ENCODE measurements at regions not wholly inside any gene's neighbourhood (a gene's known extent, or its start where the extent isn't known, plus 50 kb on each side); places are given as distances from the start of the nearest gene placed in this dataset.
"Not testable (repeated sequence)": the region's sequence is repeated elsewhere in the genome, so short reads cannot be mapped to it uniquely, and the experiment has no call there.

DNA sequence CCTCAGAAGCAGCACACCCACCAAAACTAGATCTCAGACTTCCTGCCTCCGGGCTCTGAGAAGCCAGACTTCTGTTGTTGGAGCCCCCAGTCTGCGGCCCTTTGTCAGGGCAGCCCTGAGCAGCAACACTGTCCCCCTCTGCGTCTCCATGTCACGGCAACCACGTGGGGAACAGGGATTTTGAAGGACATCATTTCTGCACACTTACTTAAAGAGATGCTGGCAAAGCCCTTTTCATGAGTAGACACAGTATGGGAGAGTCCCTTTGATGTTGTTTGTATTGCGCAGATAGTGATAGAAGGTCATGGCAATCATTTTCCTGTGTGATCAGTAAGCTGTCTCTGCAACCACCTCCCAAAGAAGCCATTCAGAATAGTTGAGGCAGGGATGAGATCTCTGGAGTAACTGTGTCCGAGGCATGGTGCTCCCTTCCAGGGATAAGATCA lies 69.1 kb upstream of the ID2 start:
- DNase-seq: no peak

DNA sequence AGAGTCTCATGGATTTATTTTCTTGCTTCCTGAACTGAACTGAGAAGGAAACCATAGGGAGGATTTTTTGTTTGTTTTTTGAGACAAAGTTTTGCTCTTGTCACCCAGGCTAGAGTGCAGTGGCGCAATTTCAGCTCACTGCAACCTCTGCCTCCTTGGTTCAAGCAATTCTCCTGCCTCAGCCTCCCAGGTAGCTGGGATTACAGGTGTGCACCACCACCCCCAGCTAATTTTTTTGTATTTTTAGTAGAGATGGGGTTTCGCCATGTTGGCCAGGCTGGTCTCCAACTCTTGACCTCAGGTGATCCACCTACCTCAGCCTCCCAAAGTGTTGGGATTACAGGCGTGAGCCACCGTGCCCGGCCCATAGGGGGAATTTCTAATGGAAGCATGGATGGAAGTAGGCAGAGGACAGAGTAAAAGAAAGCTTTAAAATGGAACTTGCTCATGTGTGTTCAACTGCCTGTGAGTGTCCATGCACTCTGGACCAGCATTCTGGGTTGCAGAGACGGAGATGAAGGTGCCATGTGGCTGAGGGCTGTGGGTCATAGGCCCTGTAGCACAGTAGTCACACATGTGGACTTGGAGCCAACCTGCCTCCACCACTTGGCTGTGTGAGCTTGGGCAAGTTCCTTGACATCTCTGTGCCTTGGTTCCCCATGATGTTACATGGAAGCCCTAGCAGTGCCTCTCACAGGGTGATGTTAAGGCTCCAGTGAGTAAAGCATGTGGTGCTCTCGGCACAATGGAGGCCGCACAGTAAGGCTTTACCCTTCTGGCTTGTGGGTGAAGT lies 68.5 kb upstream of the ID2 start:
- DNase-seq: not testable (repeated sequence)

DNA sequence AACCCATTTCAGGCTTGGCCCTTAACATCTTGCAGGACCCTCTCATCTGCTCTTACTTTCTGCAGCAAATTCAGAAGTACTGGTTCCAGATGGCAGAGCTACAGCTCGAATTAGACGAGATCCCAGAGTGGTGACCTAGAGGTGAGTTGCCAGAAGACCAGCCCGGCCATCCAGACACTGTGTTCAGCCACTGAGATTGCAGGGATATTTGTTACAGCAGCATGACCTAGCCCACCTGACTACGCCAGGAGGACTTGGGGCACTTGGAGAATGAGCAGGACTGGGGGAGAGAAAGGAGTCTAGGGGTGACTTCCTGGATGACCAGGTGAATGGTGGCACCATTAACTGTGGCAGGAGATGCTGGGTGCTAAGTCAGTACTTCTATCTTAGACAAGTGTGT lies 67.2 kb upstream of the ID2 start:
- no peak for DNase-seq

DNA sequence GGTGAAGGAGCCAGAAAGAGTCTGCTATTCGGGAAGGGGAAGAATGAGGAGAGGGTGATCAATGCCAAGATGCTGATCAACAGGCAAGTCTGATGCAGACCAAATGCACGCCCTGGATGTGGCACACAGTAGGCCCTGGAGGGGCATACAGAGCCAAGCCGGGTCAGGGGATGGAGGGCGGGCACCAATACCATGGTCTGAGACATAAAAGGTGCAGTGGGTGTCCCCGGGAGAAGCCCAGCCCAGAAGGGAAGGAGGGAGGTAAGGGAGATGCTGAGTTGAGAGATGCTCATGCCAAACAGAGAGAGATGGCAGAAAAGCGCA lies 66.6 kb upstream of the ID2 start:
- no peak for DNase-seq

DNA sequence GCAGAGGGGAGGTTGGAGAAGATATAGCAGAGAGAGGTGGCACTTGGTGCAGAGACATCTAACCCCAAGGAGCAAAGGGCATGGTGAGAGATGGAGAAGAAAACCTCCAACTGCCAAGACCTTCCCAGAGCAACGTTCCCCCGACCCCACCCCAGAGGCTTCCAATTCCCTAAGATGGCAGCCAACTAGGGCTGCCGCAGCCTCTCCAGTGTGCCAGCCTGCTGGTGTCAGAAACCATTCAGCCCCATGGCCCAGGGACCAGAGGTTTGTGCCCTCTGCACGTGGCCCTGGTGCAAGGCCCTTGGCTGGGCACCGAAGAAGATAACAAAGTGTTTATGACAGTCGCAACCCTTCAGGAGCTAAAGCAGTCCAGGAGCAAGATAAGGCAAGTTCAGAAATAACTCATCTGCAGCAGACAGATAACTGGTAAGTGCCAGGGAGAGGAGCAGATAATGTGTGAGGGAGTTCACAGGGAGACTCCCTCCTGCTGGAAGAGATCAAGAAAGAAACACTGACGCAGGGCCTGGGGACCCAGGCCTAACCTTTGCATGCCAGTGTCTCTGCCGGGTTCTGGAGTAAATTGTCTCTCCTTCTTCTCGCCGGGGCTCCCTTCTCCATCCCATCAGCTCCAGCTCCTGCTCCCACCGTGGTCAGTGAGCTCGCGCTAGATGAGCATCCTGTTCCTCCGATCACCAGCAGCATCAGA lies 66.1 kb upstream of the ID2 start:
- no peak for DNase-seq

DNA sequence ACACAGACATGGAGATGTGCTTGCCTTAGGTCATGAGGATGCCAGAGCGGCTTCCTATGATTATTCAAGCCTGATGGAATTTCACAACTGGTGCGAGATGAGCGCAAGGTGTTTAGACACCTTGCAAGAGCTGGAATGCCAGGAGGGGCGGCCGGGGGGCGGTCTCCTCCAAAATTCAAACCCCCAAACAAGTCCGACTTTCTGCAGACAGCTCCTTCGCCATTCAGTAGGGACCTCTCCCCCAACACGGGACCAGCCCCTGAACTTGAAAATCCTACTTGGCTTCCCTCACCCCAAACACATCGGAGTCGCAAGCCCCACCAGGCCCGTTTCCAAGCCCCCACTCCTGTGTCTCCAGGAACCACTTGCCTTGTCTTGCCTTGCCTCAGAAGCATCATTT lies 64.8 kb upstream of the ID2 start:
- DNase-seq: no peak

DNA sequence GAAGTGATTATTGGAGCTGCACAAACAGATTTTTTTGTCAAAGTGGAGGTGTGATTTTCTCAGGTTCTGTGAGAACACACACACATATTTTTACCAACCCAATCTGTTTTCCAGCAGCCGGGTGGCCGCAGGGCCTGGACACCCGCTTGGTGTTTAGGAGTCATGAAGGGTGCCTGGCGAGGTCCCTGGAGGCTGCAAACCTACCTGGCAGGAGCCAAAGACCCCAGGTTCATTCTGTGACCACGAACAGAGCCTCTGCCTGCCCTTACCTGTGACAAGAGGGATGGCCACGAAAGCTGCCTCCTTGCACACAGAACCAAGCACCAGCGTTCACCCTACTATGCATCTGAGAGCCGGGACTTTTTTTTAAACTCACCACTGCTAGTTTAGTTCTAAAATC lies 64.3 kb upstream of the ID2 start:
- DNase-seq: no peak

DNA sequence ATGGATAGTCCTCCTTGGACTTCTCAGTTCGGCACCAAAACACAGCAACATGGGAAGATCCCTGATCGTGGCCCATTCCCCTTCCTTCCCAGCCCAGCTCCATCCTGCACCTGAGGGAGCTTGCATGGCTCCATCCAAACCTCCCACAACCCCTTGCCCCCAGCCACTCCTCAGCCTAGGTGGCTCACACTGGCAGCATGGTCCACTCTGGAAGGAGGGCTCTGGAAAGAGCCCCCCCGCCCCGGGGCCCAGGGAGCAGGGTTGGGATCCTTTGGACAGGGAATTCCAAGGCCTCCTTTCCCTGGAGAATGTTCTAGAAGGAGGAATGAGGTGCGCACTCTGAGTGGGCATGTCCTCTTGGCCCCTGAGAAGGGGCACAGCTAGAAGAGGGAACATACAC lies 62.8 kb upstream of the ID2 start:
- DNase-seq: no peak

DNA sequence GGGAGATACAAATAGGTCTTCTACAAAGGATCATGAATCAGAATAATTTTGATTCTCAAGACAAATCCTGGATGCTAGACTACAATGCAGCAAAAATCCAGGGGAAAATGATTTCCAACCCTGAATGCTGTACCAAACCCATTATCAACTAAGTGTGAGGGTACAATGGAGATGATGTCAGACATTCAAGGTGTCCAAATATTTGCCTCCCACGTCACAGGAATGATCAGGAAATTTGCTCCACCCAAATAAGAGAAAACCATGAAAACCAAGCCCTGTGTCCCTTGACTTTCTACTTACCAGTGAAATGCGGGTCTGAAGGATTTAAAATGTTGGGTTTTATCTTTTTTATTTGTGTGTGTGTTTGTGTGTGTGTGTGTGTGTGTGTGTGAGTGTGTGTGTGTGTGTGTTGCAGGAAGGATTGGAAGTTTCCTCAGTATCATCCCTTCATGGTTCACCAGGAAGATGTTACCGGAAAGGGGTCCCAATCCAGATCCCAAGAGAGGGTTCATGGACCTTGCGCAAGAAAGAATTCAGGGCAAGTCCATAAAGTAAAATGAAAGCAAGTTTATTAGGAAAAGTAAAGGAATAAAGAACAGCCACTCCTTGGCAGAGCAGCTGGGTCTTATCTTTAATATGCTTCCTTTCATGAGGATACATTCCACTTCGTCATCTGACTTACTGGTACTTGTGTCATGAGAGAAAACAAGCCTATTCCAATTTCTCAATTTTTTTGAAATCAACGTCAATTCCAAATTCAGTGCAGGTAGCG lies 61.1 kb upstream of the ID2 start:
- no peak for DNase-seq

DNA sequence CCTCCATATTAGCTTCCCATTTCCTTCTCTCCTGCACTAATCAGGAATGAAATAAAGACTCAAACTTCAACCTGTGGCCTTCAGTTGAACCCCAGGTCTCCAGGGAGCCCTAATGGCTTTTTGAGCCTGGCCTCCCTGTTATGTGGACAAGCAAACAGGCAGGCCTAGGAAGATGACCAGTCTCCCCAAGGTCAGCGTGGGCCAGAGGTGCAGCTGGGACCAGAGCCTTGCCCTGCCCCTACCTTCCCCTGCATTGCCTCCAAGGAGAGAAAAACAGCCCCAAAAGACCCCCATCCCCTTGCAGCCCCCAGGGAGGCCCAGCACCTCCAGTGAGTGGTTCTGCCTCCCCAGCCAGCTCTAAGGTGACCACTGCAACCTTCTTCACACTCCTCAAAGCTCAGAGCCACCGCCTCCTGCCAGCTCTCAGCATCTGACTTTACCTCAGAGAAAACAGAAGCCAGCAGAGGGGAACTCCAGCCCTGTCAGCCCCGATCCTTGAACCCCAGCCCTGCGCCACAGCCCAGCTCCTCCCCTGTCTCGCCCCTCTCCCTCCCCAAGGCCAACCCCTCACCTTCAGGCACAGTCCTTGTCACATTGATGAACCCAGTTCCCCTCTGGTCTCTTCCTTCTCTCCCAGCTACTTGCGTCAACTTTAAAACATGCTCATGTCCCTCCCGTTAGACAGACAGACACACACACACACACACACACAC lies 59.5 kb upstream of the ID2 start:
- no peak for DNase-seq

DNA sequence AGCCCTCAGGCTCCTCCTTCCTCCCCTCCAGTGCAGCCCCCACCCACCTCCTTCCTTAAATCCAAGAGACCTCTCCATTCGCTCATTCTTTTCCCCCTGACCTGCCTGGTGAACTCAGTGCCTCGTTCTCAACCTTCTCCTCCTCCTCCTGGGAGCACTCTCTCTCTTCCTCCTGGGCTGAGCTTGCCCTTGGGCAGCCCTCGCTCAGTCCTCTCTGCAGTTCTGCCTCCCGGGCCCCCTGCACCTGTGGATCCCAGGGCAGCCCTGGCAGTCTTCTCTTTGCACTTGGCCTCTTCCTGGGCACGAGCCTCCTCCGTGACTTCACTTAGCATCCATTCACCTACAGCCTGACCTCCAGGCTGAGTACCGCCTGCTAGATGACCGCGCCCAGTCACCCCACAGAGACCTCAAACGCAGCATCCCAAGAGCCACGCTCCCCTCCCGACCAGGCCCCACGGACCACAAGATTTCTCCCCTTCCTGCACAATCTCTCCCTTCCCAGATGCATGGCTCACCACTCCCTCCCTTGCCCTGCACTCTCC lies 58.9 kb upstream of the ID2 start:
- DNase-seq: no peak

DNA sequence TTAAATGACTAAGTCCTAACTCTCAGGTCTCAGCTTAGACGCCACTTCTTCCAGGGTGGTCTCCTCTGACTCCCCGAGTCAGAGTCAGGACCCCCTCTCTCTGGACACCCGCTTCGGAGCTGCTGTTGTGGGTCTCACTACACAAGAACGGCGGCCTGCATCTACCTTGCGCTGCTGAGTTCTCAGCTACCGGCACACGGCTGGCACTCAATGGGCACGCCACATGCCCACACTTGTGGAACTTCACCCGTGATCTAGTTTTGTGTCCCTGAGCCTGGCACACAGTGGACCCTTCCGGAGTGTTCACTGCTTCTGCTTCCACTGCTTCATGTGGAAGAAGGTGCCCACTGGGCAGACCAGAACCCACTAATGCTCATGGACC lies 58.3 kb upstream of the ID2 start:
- DNase-seq: no peak

DNA sequence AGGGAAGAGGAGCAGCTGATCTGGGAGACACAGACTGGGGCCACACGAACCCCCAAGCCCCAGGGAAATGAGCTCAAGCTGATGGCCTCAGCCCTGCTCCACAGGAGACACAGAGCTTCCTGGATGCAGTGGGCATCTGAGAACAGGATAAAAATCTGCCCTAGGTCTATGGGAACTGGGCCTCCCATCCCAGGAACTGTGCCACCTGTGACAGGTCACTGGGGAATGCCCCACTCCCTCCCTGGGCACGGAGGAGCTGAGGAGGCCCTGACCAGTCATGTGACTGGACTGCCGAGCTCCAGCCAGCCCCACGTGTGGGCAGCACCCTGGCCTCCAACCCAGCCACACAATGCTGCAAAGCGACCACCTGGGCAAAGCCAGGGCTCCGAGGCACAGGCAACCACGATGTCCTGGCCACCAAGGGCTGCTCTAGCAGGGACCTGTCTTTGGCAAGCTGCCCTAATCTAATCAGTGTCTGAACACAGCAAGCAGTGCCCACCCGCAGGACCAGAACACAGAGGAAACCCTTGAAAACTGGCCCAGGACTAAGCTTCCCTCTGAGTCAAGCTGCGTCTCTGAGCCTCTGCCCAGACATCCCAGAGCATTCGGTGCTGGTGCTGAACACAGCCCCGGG lies 57.8 kb upstream of the ID2 start:
- DNase-seq: no peak

DNA sequence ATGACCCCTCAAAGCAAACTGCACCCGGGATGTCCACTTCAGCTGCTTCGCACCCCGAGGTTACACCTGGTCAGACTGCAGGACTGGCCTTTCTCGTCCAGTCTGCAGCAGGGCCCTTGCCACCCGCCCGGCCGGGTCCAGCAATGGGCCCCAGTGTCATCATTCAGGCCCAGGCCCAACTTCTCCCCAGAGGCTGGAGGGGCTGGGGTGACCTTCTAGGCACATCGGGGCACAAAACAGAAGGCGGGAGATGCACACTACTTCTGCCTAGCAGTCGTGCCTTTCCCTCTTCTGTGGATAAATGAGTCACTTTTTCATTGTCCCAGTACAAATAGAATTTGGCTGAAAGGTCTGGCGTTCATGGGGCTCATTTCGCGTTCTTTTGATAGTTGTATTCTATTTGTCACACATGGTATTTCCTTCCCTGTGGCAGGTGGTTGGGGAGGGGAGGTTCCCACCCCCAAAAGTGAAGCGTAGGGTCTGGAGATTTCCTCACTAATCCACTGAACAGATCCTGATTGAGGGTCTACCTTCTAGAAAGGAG lies 56.9 kb upstream of the ID2 start:
- no peak for DNase-seq

DNA sequence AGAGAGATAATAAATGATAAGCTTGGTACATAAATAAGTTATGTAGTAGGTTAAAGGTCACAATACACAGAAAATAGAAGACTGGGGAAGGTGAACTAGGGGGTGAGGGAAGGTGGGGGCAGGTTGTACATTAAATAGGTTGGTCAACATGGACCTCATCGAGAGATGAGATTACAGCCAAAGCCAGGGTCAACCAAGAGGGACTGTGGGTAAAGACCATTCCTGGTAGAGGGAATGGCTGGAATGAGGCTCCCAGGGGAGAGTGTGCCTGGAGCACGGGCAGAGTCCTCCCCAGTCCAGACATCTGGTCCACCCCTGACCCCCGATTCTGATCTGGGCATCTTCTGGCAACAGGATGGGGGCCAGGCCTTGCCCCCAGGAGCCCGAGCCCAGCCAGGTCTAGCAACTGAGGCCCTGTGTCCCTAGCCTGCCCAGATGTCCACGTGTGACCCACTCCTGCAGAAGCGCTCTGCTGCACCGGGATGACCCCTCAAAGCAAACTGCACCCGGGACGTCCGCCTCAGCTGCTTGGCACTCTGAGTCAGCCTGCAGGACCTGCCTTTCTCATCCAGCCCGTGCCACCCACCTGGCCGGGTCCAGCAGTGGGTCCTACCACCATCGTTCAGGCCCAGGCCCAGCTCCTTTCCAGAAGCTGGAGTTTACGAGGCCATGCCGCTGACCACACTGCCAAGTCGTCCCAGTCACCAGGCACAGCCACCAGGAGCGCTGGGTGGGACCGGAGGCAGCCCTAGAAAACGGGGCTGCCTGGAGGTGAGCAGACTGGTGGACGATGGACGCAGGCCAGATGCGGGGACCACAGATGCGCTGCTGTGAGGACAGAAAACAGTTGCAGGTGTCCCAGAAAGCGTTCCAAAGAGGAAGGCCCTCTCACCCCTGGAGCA lies 56.2 kb upstream of the ID2 start:
- no peak for DNase-seq

DNA sequence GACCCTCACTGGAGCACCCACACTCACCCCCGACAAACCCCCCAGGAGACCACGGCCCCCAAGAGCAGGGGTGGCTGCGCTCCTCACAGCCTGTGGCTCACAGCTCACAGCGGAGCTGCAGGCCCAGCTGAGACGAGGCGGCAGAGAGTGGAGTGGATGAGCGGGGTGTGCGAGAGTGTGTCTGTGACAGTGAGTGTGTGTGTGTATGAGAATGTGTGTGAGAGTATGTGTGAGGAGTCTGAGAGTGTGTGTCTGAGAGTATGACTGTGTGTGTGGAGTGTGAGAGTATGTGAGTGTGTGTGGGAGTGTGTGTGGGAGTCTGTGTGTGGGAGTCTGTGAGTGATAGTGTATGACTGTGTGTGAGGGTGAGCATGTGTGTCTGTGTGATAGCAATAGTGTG lies 55.3 kb upstream of the ID2 start:
- no peak for DNase-seq

DNA sequence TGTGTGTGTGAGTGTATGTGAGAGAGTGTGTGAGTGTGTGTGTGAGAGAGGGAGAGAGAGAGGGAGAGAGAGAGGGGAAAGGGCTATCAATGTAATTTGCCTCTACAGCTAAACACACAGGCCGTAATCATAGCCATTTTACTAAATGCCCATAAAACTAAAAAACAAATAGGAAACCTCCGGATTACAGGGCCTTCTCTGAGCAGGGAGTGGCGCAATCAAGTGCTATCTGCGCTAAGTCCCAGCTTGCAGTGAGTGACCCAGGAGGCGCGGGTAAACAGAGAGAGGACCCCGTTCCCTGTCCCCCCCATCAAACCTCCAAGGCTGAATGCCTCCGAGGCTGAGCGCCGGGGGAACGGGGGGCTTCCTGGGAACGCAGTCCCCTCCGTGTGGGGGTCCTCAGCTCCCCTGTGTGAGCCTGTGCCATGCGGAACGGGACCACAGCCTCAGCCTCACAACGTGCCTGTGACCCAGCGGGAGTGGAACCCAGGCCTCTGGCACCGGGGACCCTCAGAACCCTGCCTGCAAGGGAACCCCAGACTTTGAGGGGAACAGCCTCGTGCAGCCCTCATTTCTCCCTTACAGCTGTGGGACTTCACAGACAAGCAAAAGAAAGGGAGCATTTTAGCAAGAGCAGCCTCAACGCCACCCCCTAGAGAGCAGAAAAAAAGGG lies 54.7 kb upstream of the ID2 start:
- no peak for DNase-seq

DNA sequence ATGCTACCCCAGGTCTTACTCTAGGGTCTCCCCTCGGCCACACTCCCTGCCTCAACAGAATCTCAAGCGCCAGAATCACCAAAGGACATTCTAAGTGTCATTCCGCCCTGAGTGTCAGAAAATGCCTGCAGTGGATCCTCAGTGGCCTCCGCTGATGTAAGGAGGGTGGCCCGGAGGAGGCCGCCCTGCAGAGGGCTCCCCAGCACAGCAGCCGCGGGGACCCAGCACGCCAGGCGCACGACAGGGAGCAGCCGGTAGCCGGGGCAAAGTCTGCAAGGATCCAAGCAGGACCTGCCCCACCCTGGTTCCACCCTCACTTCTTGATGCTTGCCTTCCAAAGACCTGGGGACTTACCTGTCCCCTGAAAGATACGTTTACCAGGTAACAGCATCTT lies 54.2 kb upstream of the ID2 start:
- DNase-seq: no peak

DNA sequence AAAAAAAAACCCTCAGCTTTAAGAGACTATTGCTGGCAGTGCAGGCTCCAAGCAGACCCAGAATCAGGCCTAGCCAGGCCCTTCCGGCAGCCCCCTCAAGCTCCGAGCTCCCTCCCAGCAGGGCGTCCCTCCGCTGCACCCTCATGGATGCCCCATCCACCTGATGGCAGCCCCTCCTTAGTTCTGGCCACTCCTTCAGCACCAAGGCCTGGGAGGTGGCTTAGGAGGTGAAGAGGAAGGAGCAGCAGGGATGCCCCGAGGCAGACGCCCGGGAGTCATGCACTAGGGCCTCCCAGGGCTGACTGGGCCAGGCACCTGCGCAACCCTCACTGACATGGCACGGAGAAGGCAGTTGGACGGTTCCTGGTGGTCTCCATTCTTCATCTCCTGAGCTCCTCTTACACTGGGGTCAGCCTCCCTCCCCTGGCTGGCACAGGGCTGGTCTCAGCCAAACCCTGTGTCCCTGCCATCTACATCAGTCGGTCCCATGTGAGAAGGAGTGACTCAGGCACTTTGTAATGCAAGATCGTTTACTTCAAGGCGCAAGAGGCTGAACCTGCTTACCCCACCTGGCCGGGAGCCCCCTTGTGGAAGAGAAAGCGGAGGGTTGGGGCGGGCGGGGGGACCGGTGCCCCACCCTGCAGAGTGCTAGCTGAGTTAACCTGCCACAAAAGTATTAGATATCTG lies 53.5 kb upstream of the ID2 start:
- DNase-seq: no peak

DNA sequence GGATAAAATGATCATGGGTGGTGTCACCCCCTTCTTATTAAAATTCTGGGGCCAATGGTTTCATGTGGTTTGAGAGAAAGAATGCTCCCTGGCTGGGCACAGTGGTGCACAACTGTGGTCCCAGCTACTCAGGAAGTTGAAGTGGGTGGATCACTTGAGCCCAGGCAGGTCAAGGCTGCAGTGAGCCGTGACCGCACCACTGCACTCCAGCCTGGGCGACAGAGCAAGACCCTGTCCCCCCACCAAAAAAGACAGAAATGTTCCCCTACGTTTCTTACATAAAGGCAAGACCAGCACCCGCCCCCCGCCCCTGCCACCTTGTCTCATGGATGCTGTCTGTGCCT lies 53.0 kb upstream of the ID2 start:
- DNase-seq: no peak

Measured in NCI-H187 treated with DMSO at 0.1 percent for 48 hours (cell line).